A673 (cell line): ENCODE measurements at regions not wholly inside any gene's neighbourhood (a gene's known extent, or its start where the extent isn't known, plus 50 kb on each side); places are given as distances from the start of the nearest gene placed in this dataset.

Experiments used
- BruUV-seq: library from RNA; stranded (reverse); fragments of 400-500 nt; replicated peaks from 2 replicates; lab custom pipeline; 2021; lab: Mats Ljungman, UMichigan
- CTCF ChIA-PET: fragments of 300-600 bp; sonication (Branson Sonifier 250); formaldehyde crosslinking; loops from one replicate; lab custom pipeline; 2022; ENCODE audit warnings: antibody characterized with exemption; lab: Charles Lee
- POLR2A ChIA-PET: fragments of 300-600 bp; sonication (Branson Sonifier 250); formaldehyde crosslinking; loops from one replicate; lab custom pipeline; 2022; ENCODE audit warnings: antibody characterized with exemption; ENCODE audit not compliant: low non-redundant PET; lab: Charles Lee
- DNase-seq: peaks from one replicate; pipeline ENCODE4 v3.0.0-alpha.2; 2015; ENCODE audit warnings: low spot score
- H3K27ac ChIP-seq: fragments of 200-600 bp; sonication (generic); 2 replicates; pipeline ENCODE4 v1.5.1; 2016; ENCODE audit warnings: mixed run types, low read depth, mild to moderate bottlenecking, mixed read lengths, antibody characterized with exemption, low read length; ENCODE audit not compliant: poor library complexity, severe bottlenecking
- H3K27me3 ChIP-seq: fragments of 200-600 bp; sonication (generic); replicated peaks from 2 replicates; pipeline ENCODE4 v1.6.1; 2017; ENCODE audit warnings: mixed run types, low read depth, mild to moderate bottlenecking, mixed read lengths, antibody characterized with exemption, low read length; ENCODE audit not compliant: insufficient read depth, poor library complexity
- H3K36me3 ChIP-seq: fragments of 200-600 bp; sonication (generic); 2 replicates; pipeline ENCODE4 v1.6.1; 2016; ENCODE audit warnings: mixed run types, mild to moderate bottlenecking, mixed read lengths, antibody characterized with exemption, low read length; ENCODE audit not compliant: insufficient read depth, poor library complexity, severe bottlenecking
- H3K4me1 ChIP-seq: fragments of 200-600 bp; sonication (generic); 2 replicates; pipeline ENCODE4 v1.6.1; 2017; ENCODE audit warnings: mixed run types, mild to moderate bottlenecking, mixed read lengths, antibody characterized with exemption, low read length; ENCODE audit not compliant: insufficient read depth, poor library complexity, severe bottlenecking
- H3K4me3 ChIP-seq: fragments of 200-600 bp; sonication (generic); 2 replicates; pipeline ENCODE4 v1.5.1; 2016; ENCODE audit warnings: low read depth, mixed run types, mild to moderate bottlenecking, mixed read lengths, low read length; ENCODE audit not compliant: poor library complexity, severe bottlenecking
- H3K9me3 ChIP-seq: fragments of 200-600 bp; sonication (generic); 2 replicates; pipeline ENCODE4 v1.6.1; 2016; ENCODE audit warnings: mixed run types, low read depth, mild to moderate bottlenecking, mixed read lengths, antibody characterized with exemption, low read length; ENCODE audit not compliant: poor library complexity, severe bottlenecking
- CTCF ChIP-seq: fragments of 300-800, 200-600 bp; sonication (generic); conservative IDR thresholded peaks from 2 replicates; pipeline ENCODE4 v1.5.1; 2017; ENCODE audit warnings: low read depth, mild to moderate bottlenecking, antibody characterized with exemption, low read length, moderate library complexity, mixed read lengths
- EZH2 ChIP-seq: fragments of 200-600 bp; sonication (generic); IDR thresholded peaks from 2 replicates; pipeline ENCODE4 v1.6.1; 2017; ENCODE audit warnings: borderline replicate concordance, low read depth, mild to moderate bottlenecking, mixed read lengths, antibody characterized with exemption, low read length; ENCODE audit not compliant: poor library complexity, severe bottlenecking
- intact Hi-C: fragments of 100-400 bp; cut with micrococcal nuclease; formaldehyde crosslinking; loops from one replicate; pipeline ENCODE4 v1.10.0; 2022; ENCODE audit not compliant: unreplicated experiment

- POLR2A ChIA-PET: no interaction called here
- Histone ChIP-seq H3K36me3 (no peaks in the 10 kb centered on the region), H3K4me1 (no peaks in the 10 kb centered on the region), H3K4me3 (no peak overlapping the region), H3K9me3 (no peaks in the 10 kb centered on the region), H3K27ac (no peak overlapping the region), H3K27me3 (no peaks in the 10 kb centered on the region)
- no peak for DNase-seq
- intact Hi-C loops: no loop called here
- CTCF ChIA-PET: no interaction called here
- TF ChIP-seq CTCF (no peak), EZH2 (no peak)
- no TSS peak for BruUV-seq
Measured at GRCh38 chr13:105219651-105220050, 1315.8 kb downstream of the EFNB2 start.

GRCh38 chr13:105213512-105213911, 1322.0 kb downstream of the EFNB2 start:
- no peak overlapping the region for H3K4me3 ChIP-seq
- no peaks in the 10 kb centered on the region for H3K36me3 ChIP-seq
- H3K9me3 ChIP-seq: no peaks in the 10 kb centered on the region
- ChIA-PET POLR2A (no interaction called here), CTCF (no interaction called here)
- no peak overlapping the region for H3K27ac ChIP-seq
- TF ChIP-seq EZH2 (no peak), CTCF (no peak)
- BruUV-seq: no TSS peak
- intact Hi-C loops: no loop called here
- no peaks in the 10 kb centered on the region for H3K4me1 ChIP-seq
- DNase-seq: no peak
- H3K27me3 ChIP-seq: no peaks in the 10 kb centered on the region

- intact Hi-C loops: no loop called here
- POLR2A ChIA-PET: no interaction called here
Measured at GRCh38 chr13:105207572-105208293, 1327.7 kb downstream of the EFNB2 start.

More at GRCh38 chr13:105207572-105208293, 1327.7 kb downstream of the EFNB2 start:
- H3K36me3 ChIP-seq: no peaks in the 10 kb centered on the region
- H3K9me3 ChIP-seq: no peaks in the 10 kb centered on the region
- no TSS peak for BruUV-seq
- no peaks in the 10 kb centered on the region for H3K27me3 ChIP-seq
- TF ChIP-seq EZH2 (no peak), CTCF (no peak)
- no peak overlapping the region for H3K27ac ChIP-seq
- no peaks in the 10 kb centered on the region for H3K4me1 ChIP-seq
- no peak overlapping the region for H3K4me3 ChIP-seq
- CTCF ChIA-PET: no interaction called here
- no peak for DNase-seq
